ENCODE measurements at regions not wholly inside any gene's neighbourhood (a gene's known extent, or its start where the extent isn't known, plus 50 kb on each side); places are given as distances from the start of the nearest gene placed in this dataset.

GRCh38 chr5:62707563-62707962, 128.9 kb downstream of the LRRC70 start:
- DNase-seq (ENCODE audit: low spot score) (no peak), ATAC-seq (ENCODE audit: insufficient number of reproducible peaks, low FRiP score, low read depth) (no peak)
- TF ChIP-seq, protein P1, sequence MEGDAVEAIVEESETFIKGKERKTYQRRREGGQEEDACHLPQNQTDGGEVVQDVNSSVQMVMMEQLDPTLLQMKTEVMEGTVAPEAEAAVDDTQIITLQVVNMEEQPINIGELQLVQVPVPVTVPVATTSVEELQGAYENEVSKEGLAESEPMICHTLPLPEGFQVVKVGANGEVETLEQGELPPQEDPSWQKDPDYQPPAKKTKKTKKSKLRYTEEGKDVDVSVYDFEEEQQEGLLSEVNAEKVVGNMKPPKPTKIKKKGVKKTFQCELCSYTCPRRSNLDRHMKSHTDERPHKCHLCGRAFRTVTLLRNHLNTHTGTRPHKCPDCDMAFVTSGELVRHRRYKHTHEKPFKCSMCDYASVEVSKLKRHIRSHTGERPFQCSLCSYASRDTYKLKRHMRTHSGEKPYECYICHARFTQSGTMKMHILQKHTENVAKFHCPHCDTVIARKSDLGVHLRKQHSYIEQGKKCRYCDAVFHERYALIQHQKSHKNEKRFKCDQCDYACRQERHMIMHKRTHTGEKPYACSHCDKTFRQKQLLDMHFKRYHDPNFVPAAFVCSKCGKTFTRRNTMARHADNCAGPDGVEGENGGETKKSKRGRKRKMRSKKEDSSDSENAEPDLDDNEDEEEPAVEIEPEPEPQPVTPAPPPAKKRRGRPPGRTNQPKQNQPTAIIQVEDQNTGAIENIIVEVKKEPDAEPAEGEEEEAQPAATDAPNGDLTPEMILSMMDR (IDR thresholded peaks at IDR 0.05) = no peak
- no peaks in the 10 kb centered on the region for H3K27me3 ChIP-seq (replicated peaks; ENCODE audit: insufficient read depth)
- H3K4me3 ChIP-seq = no peak overlapping the region
- no peaks in the 10 kb centered on the region for H3K4me1 ChIP-seq (ENCODE audit: control insufficient read depth in 1 of 2, low read depth in 2 of 2)
- no peak overlapping the region for H3K27ac ChIP-seq
- H3K36me3 ChIP-seq = no peaks in the 10 kb centered on the region
- no peaks in the 10 kb centered on the region for H3K9me3 ChIP-seq

DNA sequence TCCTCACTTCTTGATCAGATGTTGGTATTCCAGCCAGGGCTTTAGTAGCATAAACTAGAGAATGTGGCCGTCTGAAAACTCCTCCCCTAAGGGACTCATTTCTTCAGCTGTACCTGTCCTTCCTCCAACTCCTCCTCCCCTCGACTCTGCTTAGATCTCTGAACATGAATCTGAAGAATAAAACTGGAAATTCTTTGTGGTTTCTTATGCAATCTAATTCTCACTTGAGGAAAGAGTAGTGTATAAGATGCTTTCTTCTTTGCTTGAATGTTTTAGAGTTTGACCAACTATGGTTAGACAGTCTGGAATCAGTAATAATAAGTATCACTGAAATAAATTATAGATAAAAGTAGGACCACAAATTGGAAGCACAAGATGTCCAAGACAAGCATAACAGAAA, 128.5 kb downstream of the LRRC70 start:
- no peaks in the 10 kb centered on the region for H3K36me3 ChIP-seq
- no peaks in the 10 kb centered on the region for H3K27me3 ChIP-seq (replicated peaks; ENCODE audit: insufficient read depth)
- no peak overlapping the region for H3K4me3 ChIP-seq
- no peaks in the 10 kb centered on the region for H3K4me1 ChIP-seq (ENCODE audit: control insufficient read depth in 1 of 2, low read depth in 2 of 2)
- TF ChIP-seq, protein P1 (IDR thresholded peaks at IDR 0.05) = no peak
- no peaks in the 10 kb centered on the region for H3K9me3 ChIP-seq
- ATAC-seq (ENCODE audit: insufficient number of reproducible peaks, low FRiP score, low read depth) = no peak
- DNase-seq (ENCODE audit: low spot score) = no peak
- no peak overlapping the region for H3K27ac ChIP-seq

DNA sequence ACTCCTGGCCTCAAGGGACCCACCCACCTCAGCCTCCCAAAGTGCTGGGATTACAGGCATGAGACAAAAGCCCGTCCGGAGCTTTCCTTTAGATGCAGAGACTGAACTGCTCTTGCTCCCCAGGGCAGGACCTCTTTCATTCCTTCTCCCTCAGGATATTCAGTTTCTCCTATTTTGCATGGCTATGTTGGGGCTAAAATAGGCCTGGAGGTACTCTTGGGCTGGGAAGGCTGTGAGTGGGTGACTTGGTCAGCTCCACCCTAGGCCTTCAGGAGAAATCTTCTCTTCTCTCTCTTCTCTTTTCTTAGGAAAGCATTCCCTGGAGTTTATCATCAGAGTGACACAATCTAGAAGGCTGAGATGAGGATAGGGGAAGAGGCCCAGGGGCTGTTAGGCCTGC, 126.4 kb downstream of the LRRC70 start:
- H3K9me3 ChIP-seq = no peaks in the 10 kb centered on the region
- TF ChIP-seq, protein P1 (IDR thresholded peaks at IDR 0.05) = no peak
- no peaks in the 10 kb centered on the region for H3K36me3 ChIP-seq
- H3K4me3 ChIP-seq = no peak overlapping the region
- DNase-seq (ENCODE audit: low spot score) (no peak), ATAC-seq (ENCODE audit: insufficient number of reproducible peaks, low FRiP score, low read depth) (no peak)
- no peaks in the 10 kb centered on the region for H3K27me3 ChIP-seq (replicated peaks; ENCODE audit: insufficient read depth)
- no peaks in the 10 kb centered on the region for H3K4me1 ChIP-seq (ENCODE audit: control insufficient read depth in 1 of 2, low read depth in 2 of 2)
- H3K27ac ChIP-seq = no peak overlapping the region

- TF ChIP-seq, protein P1 (IDR thresholded peaks at IDR 0.05) = no peak
- DNase-seq (ENCODE audit: low spot score) = no peak
- H3K27ac ChIP-seq = no peak overlapping the region
- H3K4me1 ChIP-seq (ENCODE audit: control insufficient read depth in 1 of 2, low read depth in 2 of 2) = no peaks in the 10 kb centered on the region
- no peaks in the 10 kb centered on the region for H3K27me3 ChIP-seq (replicated peaks; ENCODE audit: insufficient read depth)
- no peaks in the 10 kb centered on the region for H3K9me3 ChIP-seq
- H3K4me3 ChIP-seq = no peak overlapping the region
- H3K36me3 ChIP-seq = no peaks in the 10 kb centered on the region
- ATAC-seq (ENCODE audit: insufficient number of reproducible peaks, low FRiP score, low read depth) = no peak
Measured at GRCh38 chr5:62702126-62702525, 123.5 kb downstream of the LRRC70 start.

GRCh38 chr5:62701036-62701435, 122.4 kb downstream of the LRRC70 start:
- H3K4me3 ChIP-seq = no peak overlapping the region
- TF ChIP-seq, protein P1 (IDR thresholded peaks at IDR 0.05) = no peak

More at GRCh38 chr5:62701036-62701435, 122.4 kb downstream of the LRRC70 start:
- Histone ChIP-seq H3K4me1 (ENCODE audit: control insufficient read depth in 1 of 2, low read depth in 2 of 2) (no peaks in the 10 kb centered on the region), H3K9me3 (no peaks in the 10 kb centered on the region), H3K27ac (no peak overlapping the region), H3K27me3 (replicated peaks; ENCODE audit: insufficient read depth) (no peaks in the 10 kb centered on the region), H3K36me3 (no peaks in the 10 kb centered on the region)
- DNase-seq (ENCODE audit: low spot score) (no peak), ATAC-seq (ENCODE audit: insufficient number of reproducible peaks, low FRiP score, low read depth) (no peak)
